GM19025 (cell line): ENCODE measurements at regions not wholly inside any gene's neighbourhood (a gene's known extent, or its start where the extent isn't known, plus 50 kb on each side); places are given as distances from the start of the nearest gene placed in this dataset.

Experiments used
- ATAC-seq: cut with Tn5 transposase; IDR thresholded peaks from one replicate; pipeline ENCODE4 v1.9.1; 2021; ENCODE audit warnings: mild to moderate bottlenecking, low read depth, moderate library complexity; ENCODE audit not compliant: unreplicated experiment

DNA sequence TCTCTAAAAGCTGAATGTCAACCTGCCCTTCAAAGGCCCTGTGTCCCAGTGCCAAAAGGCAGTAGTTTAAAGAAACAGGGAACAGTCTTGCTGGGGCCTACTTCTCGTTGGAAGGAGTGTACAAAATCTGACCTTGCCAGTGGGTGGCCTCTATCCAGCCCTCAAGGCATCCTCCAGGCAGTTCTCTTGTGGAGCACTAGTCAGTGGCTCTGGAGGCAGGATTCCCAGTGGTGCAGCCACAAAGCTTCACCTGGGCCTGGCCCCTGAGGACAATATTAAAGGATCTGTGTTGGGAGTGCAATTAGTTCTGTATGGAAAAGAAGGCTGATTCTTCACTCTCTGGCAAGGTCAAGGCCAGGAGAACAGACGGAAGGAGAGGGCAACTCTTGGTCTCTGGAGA, 237.8 kb upstream of the ADAMTS9 start:
- ATAC-seq: no peak

DNA sequence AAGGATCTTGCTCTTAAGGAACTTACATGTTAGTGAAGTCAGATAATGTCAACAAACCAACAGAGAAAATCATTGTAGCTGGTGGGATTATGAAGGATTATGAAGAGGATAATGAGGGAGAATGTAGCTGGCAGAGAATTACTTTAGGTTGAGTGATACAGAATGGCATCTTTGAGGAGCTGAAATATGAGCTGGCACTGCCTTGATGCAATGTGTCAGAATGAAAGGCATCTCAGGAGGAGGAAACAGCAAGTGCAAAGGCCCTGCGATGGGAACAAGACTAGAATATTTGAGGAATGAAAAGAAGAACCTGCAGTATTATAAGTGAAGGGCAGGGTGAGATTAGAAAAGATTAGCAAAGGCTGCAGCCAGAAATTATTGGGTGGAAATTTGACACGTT, 237.2 kb upstream of the ADAMTS9 start:
- ATAC-seq: no peak

DNA sequence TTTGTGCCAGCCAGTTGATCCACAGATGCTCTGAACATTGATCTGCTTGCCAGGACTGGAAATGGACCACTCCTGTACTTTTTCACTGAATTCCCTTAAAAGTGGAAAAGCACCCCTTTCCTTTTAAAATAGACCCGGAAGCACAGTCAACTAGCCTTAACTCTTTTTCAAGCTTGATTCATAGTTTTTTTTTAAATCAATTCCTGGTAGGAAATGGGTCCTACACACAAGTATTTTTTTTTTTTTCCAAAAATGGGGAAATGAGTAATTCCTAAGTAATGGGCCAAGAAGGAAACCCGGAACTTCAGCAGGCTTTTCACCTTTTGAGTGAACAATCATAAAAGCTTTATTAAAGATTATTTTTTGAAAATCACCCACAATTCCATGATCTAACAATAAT, 234.4 kb upstream of the ADAMTS9 start:
- ATAC-seq: no peak

DNA sequence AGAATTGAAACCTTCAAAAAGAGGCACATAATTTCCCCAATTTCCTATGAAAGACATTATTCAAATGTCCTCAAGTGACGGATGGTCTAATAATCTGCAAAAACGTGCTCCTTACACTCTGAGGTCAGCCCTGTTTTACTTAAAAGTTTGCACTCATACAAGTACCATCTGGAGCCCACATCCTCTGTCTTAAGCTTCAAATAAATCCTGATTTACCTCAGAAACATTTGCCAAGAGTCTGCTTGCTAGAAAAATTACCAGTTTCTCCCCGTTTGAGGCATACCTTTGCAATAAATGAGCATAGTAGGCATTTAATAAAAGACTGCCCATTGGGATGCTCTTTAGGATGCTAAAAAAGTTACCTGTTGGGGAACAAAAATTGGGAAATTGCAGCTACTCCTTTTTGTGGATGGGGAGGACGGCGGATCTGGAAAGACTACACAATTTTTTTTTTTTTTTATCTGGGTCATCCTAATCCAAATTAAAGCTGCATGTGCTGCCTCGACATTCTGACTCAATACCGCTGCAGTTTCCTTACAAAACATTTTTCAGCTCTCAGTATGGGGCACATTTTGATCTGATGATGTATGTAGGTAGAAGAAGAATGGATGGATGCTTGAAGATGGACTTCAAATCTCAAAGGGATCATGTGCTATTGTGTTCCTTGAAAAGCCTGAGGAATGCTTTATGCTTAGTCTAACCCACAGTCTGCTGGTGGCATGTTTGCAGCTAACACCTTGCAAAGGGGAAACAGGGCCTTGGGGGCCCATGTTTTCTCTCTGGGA, 233.7 kb upstream of the ADAMTS9 start:
- ATAC-seq: no peak

DNA sequence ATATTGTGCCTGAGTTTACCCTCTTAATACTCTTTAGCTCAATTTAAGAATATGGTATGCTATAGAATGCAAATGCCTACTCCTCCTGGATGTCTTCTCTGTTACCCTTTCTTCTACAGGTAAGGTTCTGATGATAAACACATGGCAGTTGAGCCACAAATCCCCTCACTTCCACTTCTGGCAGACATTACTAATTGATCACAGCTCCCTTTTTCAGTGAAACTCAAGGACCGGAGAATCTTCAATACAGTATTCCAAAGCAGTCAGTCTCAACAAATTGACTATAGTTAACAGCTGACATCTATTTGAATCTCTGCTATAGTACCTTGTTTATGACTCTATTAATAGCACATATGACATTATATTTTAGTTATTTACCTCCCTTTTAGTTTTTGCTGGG, 232.1 kb upstream of the ADAMTS9 start:
- ATAC-seq: no peak

DNA sequence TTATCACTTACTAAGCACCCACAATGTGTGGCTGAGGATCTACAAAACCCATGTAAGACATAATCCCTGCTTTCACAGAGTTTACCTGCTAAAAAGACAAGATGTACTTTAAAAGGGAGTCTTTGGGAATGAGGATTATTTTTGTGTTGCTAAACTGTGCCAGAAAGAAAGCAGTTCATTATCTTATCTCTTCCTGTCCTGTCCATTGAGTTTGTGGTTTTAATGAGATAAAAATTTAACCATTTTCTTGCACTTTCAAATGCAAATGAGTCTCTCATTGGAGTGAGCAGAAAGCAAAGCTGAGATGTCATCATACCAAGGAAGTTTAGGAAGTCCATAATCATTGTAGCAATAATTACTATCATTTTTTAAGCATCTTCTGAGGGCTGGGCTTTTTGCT, 231.2 kb upstream of the ADAMTS9 start:
- no peak for ATAC-seq

DNA sequence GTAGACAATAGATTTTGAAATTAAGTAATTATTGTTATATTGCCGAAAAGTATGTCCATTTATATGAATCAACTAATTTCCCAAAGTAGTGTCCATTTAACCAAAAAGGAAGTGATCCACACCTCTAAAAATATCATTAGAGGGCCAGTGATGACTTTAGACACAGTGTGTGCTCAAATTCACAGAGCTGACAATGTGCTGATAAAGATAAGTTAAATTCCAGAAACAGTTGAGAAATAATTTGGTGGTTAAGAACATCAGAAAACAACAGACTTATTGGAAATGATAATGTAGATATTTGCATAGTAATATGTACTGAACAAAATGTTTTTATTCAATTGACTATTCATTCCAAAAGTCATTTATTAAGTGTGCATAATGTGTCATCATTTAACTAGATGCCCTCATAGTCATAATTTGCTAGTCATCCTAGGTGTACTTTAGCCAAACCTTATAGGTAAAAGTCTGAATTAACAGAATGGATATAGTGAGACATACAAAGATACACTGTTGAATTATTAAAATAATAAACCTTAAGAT, 230.2 kb upstream of the ADAMTS9 start:
- no peak for ATAC-seq

DNA sequence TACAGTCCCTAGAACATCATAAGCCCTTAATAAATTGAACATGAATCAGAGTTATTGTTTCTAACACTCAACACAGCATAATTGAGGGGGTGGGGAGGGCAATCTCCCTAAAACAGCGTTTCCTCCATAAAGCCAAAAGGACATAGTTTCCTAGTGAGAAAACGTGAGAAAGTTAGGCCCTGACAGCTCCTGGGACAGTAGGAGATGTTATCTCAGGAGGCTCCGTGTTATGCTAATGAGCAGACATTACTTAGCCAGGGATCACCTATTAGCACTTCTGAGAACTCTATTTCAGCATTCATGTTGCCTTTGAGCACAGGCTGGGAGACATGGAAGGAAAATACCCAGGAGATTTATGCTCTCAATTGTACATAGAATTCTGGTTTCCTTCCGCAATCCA, 229.1 kb upstream of the ADAMTS9 start:
- no peak for ATAC-seq

DNA sequence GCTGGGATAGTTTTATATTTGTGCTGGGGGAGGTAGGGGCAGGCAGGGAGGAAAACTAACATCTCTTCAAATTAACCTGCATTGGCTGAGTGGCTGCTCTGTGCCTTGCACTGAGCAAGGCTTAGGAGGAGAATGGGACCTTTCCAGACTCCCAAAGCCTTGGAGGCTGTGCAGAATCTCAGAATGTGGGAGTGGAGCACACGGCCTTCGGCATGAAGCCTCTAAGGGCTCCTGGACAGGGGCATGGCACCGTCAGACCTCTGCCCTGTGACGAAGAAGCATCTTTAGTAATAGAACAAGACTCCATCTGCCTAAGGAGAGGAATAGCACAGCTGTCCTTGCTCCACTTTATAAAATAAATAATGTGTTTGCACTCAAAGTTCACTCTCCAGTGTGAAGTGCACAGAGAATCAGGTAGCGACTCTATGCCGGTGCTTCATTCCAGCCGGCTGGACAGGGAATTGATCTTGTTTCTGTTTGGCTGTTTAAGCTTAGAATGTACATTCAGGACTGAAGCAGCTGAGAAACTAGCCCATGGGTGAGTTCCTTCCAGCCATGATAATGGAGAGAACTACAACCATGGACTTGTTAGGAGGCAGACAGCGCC, 228.5 kb upstream of the ADAMTS9 start:
- no peak for ATAC-seq

DNA sequence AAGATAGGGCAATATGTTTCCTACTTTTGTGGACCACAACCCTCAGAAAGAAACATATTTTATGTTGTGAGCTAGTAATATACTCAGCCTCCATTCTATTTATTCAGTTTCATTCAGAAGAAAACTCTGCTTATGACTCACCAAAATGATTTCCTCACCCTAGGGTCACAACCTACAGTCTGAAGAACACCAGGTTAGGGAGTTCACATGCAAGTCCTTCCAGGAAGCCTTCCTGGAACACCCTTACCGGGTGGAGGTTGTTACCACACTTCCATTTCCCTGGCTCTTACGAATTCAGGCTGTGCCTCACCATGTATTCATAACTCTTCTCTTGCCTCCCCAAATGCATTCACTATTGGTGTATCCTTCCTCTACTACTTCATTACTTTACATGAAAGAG, 228.0 kb upstream of the ADAMTS9 start:
- no peak for ATAC-seq

DNA sequence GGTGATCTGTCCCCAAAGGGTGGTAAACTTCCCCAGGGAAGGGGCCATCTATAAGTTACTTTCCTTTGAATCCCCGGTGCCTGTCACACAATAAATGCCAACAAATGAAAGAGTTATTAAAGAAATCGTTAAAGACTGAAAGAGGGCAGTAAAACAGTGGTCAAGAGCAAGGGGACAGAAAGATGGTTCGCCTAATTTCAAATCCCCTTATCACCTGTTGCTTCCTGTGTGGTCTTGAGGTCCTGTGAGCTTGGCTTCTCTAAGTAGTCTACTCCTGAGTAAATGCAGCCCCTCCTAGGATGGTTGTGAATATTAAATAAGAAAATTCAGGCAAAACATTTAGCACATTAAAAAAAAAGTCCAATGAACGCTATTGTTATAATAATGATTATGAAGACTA, 225.7 kb upstream of the ADAMTS9 start:
- no peak for ATAC-seq

DNA sequence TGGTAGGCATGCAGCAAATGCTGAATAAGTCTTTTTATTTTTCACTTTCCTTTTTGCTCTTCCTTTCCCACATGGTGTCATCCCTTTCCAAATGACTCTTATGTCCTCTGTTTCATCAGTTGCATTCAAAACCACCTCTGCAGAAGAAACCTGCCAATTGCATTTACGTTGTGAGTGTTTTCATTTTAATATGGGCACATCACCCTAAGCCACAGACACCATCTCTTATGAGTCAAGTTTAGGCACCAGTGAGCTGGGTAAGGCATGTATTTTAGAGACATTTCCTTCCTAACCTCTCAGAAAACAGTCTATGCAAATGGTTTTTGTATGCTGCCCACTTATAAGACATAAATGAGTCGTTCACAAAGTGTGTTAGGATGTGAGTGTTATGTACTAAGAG, 223.3 kb upstream of the ADAMTS9 start:
- no peak for ATAC-seq

DNA sequence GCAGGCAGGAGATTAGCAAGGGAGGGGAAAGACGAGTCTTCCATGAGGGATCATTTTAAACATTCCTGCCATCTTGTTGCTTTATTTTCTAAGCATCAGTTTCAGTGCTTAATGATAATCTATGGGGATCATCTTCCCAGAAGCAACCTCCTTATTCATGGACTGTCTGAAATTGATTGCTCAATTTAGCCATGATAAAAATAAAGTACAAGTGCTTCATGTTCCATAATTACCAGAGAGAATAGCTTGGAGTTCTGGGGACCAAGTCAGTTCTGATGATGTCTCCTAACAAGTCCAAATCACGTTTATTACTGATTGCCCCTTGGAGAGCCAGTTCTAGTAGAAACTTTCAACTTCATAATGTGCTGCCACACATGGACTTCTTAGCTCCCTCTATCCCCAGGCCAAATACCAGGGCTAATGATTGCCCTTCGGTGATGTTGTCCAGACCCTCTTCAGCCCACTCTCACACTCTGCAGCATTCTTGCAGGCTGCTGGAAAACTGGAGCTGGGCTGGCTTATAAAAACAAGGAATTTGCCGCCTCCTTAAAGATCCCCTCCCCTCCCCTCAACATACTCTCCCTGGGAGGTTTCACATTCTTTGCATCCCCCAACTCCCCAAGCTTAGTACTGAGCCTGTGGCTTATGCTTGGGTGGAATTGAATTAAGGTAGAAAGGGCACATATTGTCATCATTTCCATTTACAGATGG, 222.1 kb upstream of the ADAMTS9 start:
- no peak for ATAC-seq

DNA sequence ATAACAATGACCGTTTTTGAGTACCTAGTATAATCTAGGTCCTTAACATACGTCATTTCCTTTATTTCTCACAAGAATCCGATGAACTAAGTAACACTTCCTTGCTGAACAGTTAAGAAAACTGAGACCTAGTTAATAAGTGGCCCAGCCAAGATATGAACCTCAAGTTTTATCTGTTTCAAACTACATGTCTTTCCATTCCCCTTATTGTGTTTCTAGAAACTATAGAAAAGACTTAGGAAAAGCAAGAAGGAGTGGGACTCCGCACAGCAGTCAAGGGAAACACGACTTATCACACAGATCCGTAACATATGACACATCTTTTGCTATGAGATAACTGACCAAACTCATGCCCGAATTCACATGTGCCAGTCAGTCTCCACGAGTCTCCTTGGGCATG, 221.2 kb upstream of the ADAMTS9 start:
- no peak for ATAC-seq

DNA sequence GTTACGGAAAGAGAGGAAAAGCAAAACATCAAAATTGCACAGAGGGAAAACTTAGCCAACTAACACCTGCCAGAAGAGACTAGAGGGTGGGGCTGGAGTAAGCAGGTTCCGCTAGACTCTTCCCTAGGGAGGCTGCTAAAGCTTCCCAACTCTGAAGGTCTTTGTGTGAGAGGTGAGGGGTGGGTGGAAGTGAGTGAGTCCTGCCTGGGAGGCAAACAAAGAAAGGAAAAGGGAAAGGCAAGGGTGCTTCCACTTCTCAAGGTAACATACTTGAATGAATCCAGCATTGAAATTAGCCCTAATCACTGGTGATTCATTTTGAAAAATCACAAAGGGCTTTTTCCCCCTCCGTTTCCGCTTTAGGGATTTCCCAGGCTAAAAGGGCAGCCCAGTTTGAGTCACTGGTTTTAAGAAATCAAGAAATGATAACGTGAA, 220.5 kb upstream of the ADAMTS9 start:
- no peak for ATAC-seq

DNA sequence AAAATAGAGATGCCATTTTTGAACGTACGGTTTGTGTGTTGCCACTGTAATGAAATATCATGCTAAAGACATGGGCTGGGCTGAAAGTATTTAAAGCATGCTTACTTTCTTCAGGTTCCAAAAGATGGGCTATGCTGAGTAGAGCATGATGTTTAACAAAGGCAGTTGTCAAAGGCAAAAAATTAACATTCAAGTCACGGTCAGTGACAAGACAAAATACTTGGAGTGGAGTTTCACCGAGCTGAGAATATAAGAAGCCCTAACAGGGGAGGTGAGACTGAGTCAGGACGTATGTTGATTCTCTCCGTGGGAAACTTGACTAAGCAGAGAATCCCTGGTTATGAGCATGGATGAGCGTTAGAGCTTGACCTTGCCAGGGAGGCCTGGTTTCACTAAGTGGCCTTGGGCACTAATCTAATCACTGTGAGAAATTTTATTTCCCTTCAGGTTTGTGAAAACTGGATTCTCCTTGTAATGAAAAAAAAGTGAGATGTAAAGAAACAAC, 218.2 kb upstream of the ADAMTS9 start:
- no peak for ATAC-seq

DNA sequence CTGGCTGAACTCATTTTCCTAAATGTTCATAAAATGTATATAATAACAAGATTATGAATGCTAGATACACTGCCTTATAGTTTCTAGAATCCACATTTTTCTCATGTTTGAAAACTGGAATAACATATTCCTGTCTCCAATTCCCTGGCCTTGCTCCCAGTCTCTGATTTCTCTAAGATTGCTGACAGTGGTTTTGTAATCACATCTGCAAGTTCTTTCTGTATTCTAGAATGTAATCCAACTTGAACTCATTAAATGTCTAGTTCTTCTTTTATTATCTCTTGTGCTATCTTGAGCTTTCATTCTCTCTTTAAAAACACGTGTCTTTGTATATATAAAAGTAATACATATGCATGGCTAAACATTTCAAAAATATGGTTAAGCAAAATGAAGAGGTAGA, 215.2 kb upstream of the ADAMTS9 start:
- ATAC-seq: no peak

DNA sequence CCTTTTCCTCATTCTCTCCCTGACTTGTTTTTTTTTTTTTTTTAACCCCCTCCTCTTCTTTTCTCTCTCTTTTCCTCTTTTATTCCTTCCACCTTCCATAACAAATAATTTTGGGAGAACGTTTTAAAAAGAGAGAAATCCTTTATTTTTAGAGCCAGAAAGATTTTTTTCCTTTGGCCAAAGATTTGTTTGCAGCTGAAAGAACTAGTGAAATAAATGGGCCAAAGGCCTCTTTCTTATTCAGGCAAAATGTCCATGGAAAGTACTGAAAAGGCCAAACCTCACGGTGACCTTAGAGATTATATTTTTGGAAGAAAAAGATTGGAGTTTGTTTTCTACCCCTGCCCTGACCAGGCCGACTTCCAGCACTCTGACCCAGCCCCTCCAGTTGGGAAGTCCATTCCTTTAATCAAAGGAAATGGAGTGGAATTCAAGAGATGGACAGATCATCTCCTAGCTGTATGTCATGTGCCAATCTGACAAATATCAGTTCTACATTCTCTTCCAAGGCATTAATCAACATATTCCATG, 214.3 kb upstream of the ADAMTS9 start:
- no peak for ATAC-seq

DNA sequence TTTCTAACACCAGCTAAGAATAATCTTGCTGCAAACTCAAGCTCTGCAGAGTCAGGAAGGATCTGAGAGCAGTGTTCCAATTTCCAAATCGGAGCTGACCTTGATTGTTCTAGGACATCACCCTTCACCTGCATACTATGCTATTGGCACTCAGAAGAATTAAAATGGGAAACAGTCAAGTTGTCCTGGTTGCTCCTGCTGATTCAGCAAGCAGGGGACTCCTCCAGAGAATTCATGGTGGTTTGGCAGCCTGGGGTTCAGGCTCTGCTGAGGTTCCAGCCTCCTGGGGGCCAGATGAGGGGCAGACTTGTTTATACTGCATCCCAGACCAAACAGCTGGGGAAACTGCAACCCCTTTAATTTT, 213.7 kb upstream of the ADAMTS9 start:
- no peak for ATAC-seq

DNA sequence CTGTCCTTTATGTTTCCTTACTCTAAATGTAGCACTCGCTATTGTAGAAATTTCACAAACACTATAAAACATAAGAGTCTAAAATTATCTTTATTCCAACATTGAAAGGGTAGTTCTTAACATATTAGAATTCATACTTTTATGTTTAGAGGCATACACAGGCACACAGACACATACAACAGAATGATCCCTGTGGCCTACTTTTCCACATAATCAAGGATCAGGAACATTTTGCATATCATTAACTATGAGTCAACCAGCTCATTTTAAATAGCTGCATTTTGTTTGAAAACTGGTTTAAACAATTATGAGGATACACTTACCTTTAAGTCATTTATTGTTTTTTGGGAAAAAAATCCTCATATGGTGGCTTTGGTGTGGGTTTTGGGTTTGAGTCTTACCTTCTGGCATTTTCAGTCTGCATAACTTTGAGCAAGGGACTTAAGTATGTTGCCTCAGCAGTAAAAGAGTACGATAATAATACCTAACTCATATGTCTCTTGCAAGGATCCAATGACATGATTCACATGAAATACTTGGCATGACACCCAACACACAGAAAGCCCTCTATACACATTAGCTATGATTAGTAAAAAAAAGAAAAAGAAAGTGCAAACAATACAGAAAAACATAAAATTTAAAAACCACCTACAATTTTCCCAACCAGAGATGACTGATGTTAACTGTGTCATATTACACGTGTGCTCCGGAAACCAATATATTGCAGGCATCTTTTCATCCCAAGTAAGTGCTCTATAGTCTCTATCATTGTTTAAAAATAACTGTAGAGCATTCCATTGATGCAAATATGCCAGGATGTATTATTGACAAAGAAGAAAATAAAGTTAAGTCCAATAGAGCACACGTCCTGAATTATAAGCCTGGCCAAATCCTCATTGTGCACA, 213.1 kb upstream of the ADAMTS9 start:
- no peak for ATAC-seq
